DOHH2 (cell line): ENCODE measurements at regions not wholly inside any gene's neighbourhood (a gene's known extent, or its start where the extent isn't known, plus 50 kb on each side); places are given as distances from the start of the nearest gene placed in this dataset.

Source experiments
- H3F3A ChIP-seq: fragments of 200-600 bp; sonication (generic), shearing (Covaris generic); 2 replicates; pipeline ENCODE4 v1.6.0; 2016; ENCODE audit warnings: antibody characterized with exemption, mild to moderate bottlenecking; ENCODE audit not compliant: control insufficient read depth, insufficient read depth
- H3K27ac ChIP-seq: fragments of 200-600 bp; sonication (generic); 2 replicates; pipeline ENCODE4 v1.5.1; 2014; ENCODE audit warnings: low read depth, mild to moderate bottlenecking, low read length, moderate library complexity
- H3K27me3 ChIP-seq: fragments of 200-600 bp; sonication (generic); 2 replicates; pipeline ENCODE4 v1.6.1; 2014; ENCODE audit warnings: mild to moderate bottlenecking, low read length, mixed read lengths; ENCODE audit not compliant: control insufficient read depth
- H3K36me3 ChIP-seq: fragments of 200-600 bp; sonication (generic); 2 replicates; pipeline ENCODE4 v1.6.1; 2014; ENCODE audit warnings: mild to moderate bottlenecking, low read length, moderate library complexity, mixed read lengths; ENCODE audit not compliant: control insufficient read depth
- H3K4me1 ChIP-seq: fragments of 200-600 bp; sonication (generic); 2 replicates; pipeline ENCODE4 v1.6.1; 2014; ENCODE audit warnings: mild to moderate bottlenecking, low read length, mixed read lengths; ENCODE audit not compliant: control insufficient read depth
- H3K4me2 ChIP-seq: fragments of 200-600 bp; sonication (generic); 2 replicates; pipeline ENCODE4 v1.6.0; 2014; ENCODE audit warnings: mild to moderate bottlenecking, low read length, moderate library complexity
- H3K4me3 ChIP-seq: fragments of 200-600 bp; sonication (generic); 2 replicates; pipeline ENCODE4 v1.5.1; 2014; ENCODE audit warnings: mild to moderate bottlenecking, low read length, mixed read lengths
- H3K79me2 ChIP-seq: fragments of 200-600 bp; sonication (generic); 2 replicates; pipeline ENCODE4 v1.6.1; 2014; ENCODE audit warnings: mild to moderate bottlenecking, low read length, mixed read lengths; ENCODE audit not compliant: control insufficient read depth
- H3K9me2 ChIP-seq: fragments of 200-600 bp; sonication (generic); replicated peaks from 2 replicates; pipeline ENCODE4 v1.6.1; 2014; ENCODE audit warnings: mild to moderate bottlenecking, low read length, mixed read lengths; ENCODE audit not compliant: control insufficient read depth
- H3K9me3 ChIP-seq: fragments of 200-600 bp; sonication (generic); 2 replicates; pipeline ENCODE4 v1.6.1; 2014; ENCODE audit warnings: antibody characterized with exemption, low read length, mixed read lengths; ENCODE audit not compliant: control insufficient read depth, insufficient read depth
- H4K20me1 ChIP-seq: fragments of 200-600 bp; sonication (generic); 2 replicates; pipeline ENCODE4 v1.6.0; 2014; ENCODE audit warnings: low read depth, mild to moderate bottlenecking, antibody characterized with exemption, low read length, moderate library complexity; ENCODE audit not compliant: control insufficient read depth, insufficient read depth
- CTCF ChIP-seq: fragments of 200-600 bp; sonication (generic); IDR thresholded peaks from one replicate; pipeline ENCODE4 v1.5.1; 2014; ENCODE audit warnings: antibody characterized with exemption, mild to moderate bottlenecking, low read depth, low read length; ENCODE audit not compliant: poor library complexity, severe bottlenecking
- EZH2phosphoT487 ChIP-seq: fragments of 200-600 bp; sonication (generic); IDR thresholded peaks from 2 replicates; pipeline ENCODE4 v1.6.1; 2017; ENCODE audit warnings: borderline replicate concordance, mild to moderate bottlenecking, antibody characterized with exemption, low read length, moderate library complexity, mixed read lengths

DNA sequence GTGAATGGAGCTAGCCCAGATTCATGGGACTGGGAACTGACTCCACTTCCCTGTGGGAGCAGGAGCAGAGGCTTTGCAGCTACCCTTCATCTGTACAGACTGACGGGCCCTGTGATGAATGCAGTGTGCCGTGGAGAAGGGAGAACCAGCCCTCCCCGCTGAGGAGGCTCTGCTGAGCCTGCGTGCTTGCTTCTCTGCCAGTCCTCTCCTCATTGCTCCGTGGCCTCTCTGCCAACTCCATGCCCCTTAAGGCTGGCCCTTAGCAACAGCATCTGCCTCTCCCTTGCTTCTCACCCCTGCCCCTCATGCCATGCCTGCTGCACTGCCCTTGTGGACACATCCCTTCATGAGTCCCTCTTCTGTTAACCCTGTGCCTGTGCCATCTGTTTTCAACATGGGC lies 53.6 kb downstream of the GADD45G start:
- H3K9me3 ChIP-seq, result no peaks in the 10 kb centered on the region
- H3K36me3 ChIP-seq, result no peaks in the 10 kb centered on the region
- TF ChIP-seq CTCF, result no peak
- no peak for TF ChIP-seq EZH2phosphoT487
- no peak overlapping the region for H3K27ac ChIP-seq
- no peaks in the 10 kb centered on the region for H3K9me2 ChIP-seq
- H4K20me1 ChIP-seq, result no peaks in the 10 kb centered on the region
- no peaks in the 10 kb centered on the region for H3K4me1 ChIP-seq
- no peak overlapping the region for H3K4me2 ChIP-seq
- no peak overlapping the region for H3K4me3 ChIP-seq
- no peaks in the 10 kb centered on the region for H3K27me3 ChIP-seq
- no peaks in the 10 kb centered on the region for H3F3A ChIP-seq
- no peaks in the 10 kb centered on the region for H3K79me2 ChIP-seq

DNA sequence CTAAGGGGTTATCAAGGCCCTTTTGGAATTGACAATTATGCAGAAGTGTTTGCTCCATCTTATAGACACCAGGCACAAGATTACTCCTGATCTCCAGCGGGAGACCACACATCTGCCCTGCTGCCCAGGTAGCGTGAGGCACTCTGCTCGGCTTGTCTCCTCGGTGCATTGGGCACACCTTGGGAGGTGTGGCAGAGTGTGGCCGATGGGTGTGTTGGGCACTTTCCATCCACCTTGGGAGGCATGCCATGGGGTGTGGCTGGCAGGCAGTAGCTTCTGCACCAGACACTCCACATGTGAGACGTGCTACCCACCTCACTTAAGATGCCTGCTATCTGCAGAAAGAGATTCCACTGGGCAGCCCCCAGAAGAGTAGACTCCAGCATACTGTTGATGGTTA lies 54.1 kb downstream of the GADD45G start:
- Histone ChIP-seq H3K27ac (no peak overlapping the region), H3K4me1 (no peaks in the 10 kb centered on the region), H3K4me3 (no peak overlapping the region), H3K36me3 (no peaks in the 10 kb centered on the region), H3K9me3 (no peaks in the 10 kb centered on the region), H3K4me2 (no peak overlapping the region), H3K9me2 (no peaks in the 10 kb centered on the region), H3F3A (no peaks in the 10 kb centered on the region), H3K79me2 (no peaks in the 10 kb centered on the region), H4K20me1 (no peaks in the 10 kb centered on the region), H3K27me3 (no peaks in the 10 kb centered on the region)
- no peak for TF ChIP-seq EZH2phosphoT487
- no peak for TF ChIP-seq CTCF

DNA sequence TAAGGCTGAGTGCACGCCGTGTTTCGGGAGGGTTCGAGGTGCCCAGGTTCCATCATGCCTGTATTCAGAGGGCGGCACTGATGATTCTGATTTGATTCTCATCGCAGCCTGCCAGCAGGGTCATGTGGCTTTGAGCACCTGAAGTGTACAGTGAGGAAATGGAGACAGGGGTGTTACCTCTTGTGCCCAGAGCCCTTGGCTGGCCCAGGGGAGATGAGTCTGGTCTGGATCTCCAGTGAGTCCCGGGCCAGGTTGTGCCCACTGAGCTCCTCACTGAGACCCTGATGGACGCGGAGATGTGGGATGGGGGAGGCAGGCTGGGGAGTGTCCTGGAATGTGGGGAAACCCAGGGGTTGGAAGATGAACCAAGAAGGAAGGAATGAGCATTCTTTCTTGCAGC lies 54.7 kb downstream of the GADD45G start:
- no peaks in the 10 kb centered on the region for H4K20me1 ChIP-seq
- H3K4me3 ChIP-seq, result no peak overlapping the region
- H3K36me3 ChIP-seq, result no peaks in the 10 kb centered on the region
- H3K79me2 ChIP-seq, result no peaks in the 10 kb centered on the region
- H3K27ac ChIP-seq, result no peak overlapping the region
- no peaks in the 10 kb centered on the region for H3K9me3 ChIP-seq
- H3K27me3 ChIP-seq, result no peaks in the 10 kb centered on the region
- H3K4me1 ChIP-seq, result no peaks in the 10 kb centered on the region
- H3K4me2 ChIP-seq, result no peak overlapping the region
- no peaks in the 10 kb centered on the region for H3F3A ChIP-seq
- TF ChIP-seq EZH2phosphoT487, result no peak
- TF ChIP-seq CTCF, result no peak
- no peaks in the 10 kb centered on the region for H3K9me2 ChIP-seq
